Tibial nerve (tissue), 3 donors: ENCODE measurements at regions not wholly inside any gene's neighbourhood (a gene's known extent, or its start where the extent isn't known, plus 50 kb on each side); places are given as distances from the start of the nearest gene placed in this dataset.

Source experiments
- POLR2A ChIP-seq, 2 donors: fragments of 450-650 bp; IDR thresholded peaks; one replicate each; pipeline ENCODE4 v1.6.1; 2017; ENCODE audit warnings: antibody characterized with exemption in 2 of 2, mild to moderate bottlenecking in 2 of 2, moderate library complexity in 2 of 2
- TF ChIP-seq, protein P1 (sequence below), 5 experiments: fragments of 200-600 bp in 3 of 5; fragments of 450-650 bp in 2 of 5; sonication (generic) in 3 of 5; IDR thresholded peaks; one replicate each; pipeline ENCODE4 v1.5.1; 2016 to 2019; ENCODE audit warnings: antibody characterized with exemption in 5 of 5, mild to moderate bottlenecking in 3 of 5, moderate library complexity in 2 of 5

DNA sequence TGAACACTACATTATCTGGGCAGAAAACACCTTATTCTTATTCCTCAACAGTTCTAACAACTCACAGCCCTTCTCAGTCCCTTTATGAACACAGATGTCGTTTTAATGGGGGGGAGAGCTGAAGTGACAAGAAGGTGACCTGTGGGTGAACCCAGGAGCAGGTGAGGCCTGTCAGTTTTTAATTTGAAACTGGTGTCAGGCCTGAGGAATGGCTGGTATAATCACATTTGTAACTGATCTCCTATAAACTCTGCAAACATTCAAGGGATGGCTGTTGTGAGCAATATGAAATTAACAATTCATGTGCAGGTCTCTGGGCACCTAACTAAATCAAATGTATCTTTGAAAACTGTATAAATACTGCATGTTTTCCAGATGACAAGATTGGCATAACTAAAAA lies 362.1 kb upstream of the NR5A2 start:
- TF ChIP-seq, protein P1, sequence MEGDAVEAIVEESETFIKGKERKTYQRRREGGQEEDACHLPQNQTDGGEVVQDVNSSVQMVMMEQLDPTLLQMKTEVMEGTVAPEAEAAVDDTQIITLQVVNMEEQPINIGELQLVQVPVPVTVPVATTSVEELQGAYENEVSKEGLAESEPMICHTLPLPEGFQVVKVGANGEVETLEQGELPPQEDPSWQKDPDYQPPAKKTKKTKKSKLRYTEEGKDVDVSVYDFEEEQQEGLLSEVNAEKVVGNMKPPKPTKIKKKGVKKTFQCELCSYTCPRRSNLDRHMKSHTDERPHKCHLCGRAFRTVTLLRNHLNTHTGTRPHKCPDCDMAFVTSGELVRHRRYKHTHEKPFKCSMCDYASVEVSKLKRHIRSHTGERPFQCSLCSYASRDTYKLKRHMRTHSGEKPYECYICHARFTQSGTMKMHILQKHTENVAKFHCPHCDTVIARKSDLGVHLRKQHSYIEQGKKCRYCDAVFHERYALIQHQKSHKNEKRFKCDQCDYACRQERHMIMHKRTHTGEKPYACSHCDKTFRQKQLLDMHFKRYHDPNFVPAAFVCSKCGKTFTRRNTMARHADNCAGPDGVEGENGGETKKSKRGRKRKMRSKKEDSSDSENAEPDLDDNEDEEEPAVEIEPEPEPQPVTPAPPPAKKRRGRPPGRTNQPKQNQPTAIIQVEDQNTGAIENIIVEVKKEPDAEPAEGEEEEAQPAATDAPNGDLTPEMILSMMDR (IDR thresholded peaks at IDR 0.05), result no peak
- no peak for TF ChIP-seq POLR2A (IDR thresholded peaks at IDR 0.05)
